ENCODE measurements at regions not wholly inside any gene's neighbourhood (a gene's known extent, or its start where the extent isn't known, plus 50 kb on each side); places are given as distances from the start of the nearest gene placed in this dataset.

DNA sequence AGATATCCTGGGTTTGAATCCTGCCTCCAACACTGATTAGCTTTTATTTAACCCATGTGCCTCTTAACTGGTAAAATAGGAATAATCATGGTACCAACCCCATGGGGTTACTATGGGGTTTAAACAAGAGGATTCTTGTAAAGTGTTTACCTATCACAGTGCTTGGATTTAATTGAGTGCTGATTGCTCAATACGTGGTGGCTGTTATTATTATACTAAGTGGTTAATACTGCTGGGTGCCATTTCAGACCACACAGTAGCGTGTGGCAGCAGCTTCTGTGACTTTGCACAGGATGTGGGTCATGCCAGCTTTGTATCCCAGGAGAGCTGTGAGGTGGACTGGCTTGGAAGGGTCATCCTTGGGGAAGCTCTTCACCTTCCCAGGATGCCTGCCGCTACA, 177.2 kb downstream of the SEC23IP start:
- TF ChIP-seq ARNT (IDR thresholded peaks at IDR 0.05) (no peak), TARDBP (IDR thresholded peaks at IDR 0.05) (no peak), BHLHE40 (IDR thresholded peaks at IDR 0.05; ENCODE audit: borderline replicate concordance) (no peak), ZNF384 (IDR thresholded peaks at IDR 0.05) (no peak), LEF1 (IDR thresholded peaks at IDR 0.05; ENCODE audit: borderline replicate concordance) (no peak), ELF4 (IDR thresholded peaks at IDR 0.05) (no peak), CTBP1 (IDR thresholded peaks at IDR 0.05; ENCODE audit: borderline replicate concordance) (no peak), FOXM1 (IDR thresholded peaks at IDR 0.05; ENCODE audit: borderline replicate concordance) (no peak), HDGF (IDR thresholded peaks at IDR 0.05; ENCODE audit: borderline replicate concordance) (no peak), FOXA1 (IDR thresholded peaks at IDR 0.05) (no peak), PKNOX1 (IDR thresholded peaks at IDR 0.05) (no peak), NFRKB (IDR thresholded peaks at IDR 0.05) (no peak), SUZ12 (IDR thresholded peaks at IDR 0.05) (no peak), L3MBTL2 (conservative IDR thresholded peaks at IDR 0.05) (no peak)
